Progenitor cell of endocrine pancreas (in vitro differentiated cells): ENCODE measurements at regions not wholly inside any gene's neighbourhood (a gene's known extent, or its start where the extent isn't known, plus 50 kb on each side); places are given as distances from the start of the nearest gene placed in this dataset.
"Not testable (repeated sequence)": the region's sequence is repeated elsewhere in the genome, so short reads cannot be mapped to it uniquely, and the experiment has no call there.

ENCODE experiments used
- DNase-seq: peaks from one replicate; pipeline ENCODE4 v3.0.0; 2021; ENCODE audit warnings: low spot score; ENCODE audit not compliant: unreplicated experiment
- H3K27ac Mint-ChIP-seq: 2 replicates; pipeline ENCODE4 v1.8.0; 2021; ENCODE audit warnings: mild to moderate bottlenecking, moderate library complexity, mixed read lengths
- H3K27me3 Mint-ChIP-seq: 2 replicates; pipeline ENCODE4 v1.8.0; 2021; ENCODE audit warnings: mixed read lengths
- H3K36me3 Mint-ChIP-seq: 2 replicates; pipeline ENCODE4 v1.8.0; 2022; ENCODE audit warnings: mixed read lengths; ENCODE audit not compliant: insufficient read depth
- H3K4me1 Mint-ChIP-seq: 2 replicates; pipeline ENCODE4 v1.8.0; 2021; ENCODE audit warnings: low read depth, mixed read lengths
- H3K4me3 Mint-ChIP-seq: 2 replicates; pipeline ENCODE4 v1.8.0; 2021; ENCODE audit warnings: low read depth, mild to moderate bottlenecking, moderate library complexity, mixed read lengths
- H3K9me3 Mint-ChIP-seq: 2 replicates; pipeline ENCODE4 v1.8.0; 2021; ENCODE audit warnings: low read depth, mixed read lengths
- TF ChIP-seq, protein P1 (sequence below): fragments of 200-600 bp; sonication (generic); IDR thresholded peaks from one replicate; pipeline ENCODE4 v1.5.0; 2021; ENCODE audit warnings: antibody characterized with exemption, mild to moderate bottlenecking; ENCODE audit not compliant: unreplicated experiment

- Mint-ChIP-seq H3K27ac (no peak overlapping the region), H3K9me3 (peaks cover 28% of the 10 kb centered on the region), H3K4me1 (no peaks in the 10 kb centered on the region), H3K27me3 (peaks cover 15% of the 10 kb centered on the region), H3K36me3 (no peaks in the 10 kb centered on the region), H3K4me3 (no peak overlapping the region)
- DNase-seq, result no peak
- TF ChIP-seq, protein P1, sequence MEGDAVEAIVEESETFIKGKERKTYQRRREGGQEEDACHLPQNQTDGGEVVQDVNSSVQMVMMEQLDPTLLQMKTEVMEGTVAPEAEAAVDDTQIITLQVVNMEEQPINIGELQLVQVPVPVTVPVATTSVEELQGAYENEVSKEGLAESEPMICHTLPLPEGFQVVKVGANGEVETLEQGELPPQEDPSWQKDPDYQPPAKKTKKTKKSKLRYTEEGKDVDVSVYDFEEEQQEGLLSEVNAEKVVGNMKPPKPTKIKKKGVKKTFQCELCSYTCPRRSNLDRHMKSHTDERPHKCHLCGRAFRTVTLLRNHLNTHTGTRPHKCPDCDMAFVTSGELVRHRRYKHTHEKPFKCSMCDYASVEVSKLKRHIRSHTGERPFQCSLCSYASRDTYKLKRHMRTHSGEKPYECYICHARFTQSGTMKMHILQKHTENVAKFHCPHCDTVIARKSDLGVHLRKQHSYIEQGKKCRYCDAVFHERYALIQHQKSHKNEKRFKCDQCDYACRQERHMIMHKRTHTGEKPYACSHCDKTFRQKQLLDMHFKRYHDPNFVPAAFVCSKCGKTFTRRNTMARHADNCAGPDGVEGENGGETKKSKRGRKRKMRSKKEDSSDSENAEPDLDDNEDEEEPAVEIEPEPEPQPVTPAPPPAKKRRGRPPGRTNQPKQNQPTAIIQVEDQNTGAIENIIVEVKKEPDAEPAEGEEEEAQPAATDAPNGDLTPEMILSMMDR, result no peak
Observed at GRCh38 chrX:552496-552895, 78.1 kb upstream of the SHOX start.

DNA sequence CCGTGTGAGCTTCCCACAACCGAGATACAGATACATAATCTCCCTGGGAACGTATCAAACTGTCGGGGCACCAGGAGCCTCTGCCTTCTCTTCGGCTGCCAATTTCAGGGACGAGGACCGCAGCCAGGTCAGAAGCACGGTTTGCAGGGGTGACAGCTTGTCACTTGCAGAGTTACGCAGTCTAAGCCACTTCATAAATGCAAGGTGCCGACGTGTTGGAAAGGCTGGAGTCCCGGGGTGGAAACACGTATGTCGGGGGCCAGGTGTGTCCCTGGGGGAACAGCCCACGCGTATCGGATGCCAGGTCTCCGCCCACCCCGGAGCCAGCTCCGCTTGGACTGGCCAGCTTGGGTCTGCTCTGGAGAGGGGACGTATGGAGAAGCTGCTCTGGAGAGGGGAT, 76.3 kb upstream of the SHOX start:
- H3K27me3 Mint-ChIP-seq, result peaks cover 8% of the 10 kb centered on the region
- no peaks in the 10 kb centered on the region for H3K36me3 Mint-ChIP-seq
- no peaks in the 10 kb centered on the region for H3K4me1 Mint-ChIP-seq
- TF ChIP-seq, protein P1, result no peak
- no peak overlapping the region for H3K4me3 Mint-ChIP-seq
- DNase-seq, result no peak
- H3K9me3 Mint-ChIP-seq, result peaks cover 23% of the 10 kb centered on the region
- no peak overlapping the region for H3K27ac Mint-ChIP-seq

DNA sequence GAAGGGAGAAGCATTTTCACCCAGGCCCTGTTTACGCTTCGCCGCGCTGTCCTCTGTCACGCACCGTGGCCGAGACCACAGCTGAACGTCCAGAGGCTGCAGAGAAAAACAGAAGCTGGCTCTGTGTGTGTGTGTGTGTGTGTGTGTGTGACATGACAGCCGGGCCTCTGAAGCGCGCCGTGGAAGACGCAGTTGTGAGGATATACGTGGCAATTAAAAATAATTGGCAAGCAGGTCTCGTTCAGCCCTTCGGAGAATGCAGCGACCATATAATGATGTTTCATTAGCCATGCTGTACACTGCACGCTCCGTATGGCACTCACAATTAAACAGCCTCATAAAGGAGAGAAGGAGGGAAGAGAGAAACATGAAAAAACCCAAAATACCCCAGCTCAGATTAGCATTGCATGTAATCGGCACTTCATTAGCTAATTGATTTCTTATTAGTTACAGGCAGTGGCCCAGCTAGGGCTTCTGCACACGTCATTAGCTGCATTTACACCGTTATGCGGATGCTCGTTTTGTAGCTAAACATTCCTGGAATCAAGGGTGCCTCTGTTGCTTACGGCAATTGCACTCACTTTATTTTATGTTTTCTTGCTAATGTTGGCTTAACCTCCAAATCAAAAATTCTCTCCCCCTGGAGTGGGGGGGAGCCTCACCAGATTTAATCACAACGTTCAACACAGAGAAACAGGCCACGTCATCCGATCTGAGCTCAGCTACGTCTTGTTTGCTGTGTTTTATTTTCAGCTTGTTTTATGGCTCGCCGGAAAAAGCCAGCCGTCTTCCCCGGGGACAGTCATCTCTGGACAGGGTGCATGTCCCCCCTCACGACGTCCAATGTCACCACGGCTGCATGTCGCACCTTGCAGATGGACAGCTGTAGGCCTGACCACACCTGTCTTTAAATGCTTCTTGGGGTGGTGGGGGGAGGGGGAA, 74.6 kb upstream of the SHOX start:
- DNase-seq, result no peak
- Mint-ChIP-seq H3K27ac (no peak overlapping the region), H3K4me1 (no peaks in the 10 kb centered on the region), H3K4me3 (no peak overlapping the region), H3K9me3 (peaks cover 6% of the 10 kb centered on the region), H3K27me3 (peaks cover 8% of the 10 kb centered on the region), H3K36me3 (no peaks in the 10 kb centered on the region)
- TF ChIP-seq, protein P1, result no peak

DNA sequence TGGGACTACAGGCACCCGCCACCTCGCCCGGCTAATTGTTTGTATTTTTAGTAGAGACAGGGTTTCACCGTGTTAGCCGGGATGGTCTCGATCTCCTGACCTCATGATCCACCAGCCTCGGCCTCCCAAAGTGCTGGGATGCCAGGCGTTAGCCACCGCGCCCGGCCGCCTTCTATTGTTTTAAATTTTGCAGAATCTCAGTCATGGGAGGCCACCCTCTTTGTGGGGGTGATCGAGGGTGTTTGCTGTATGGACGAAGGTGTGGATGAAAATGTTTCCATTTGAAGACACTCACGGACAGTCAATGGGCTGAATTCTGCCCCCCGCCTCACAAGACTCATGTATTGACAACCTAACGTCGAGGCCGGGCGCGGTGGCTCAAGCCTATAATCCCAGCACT, 73.0 kb upstream of the SHOX start:
- not testable (repeated sequence) for H3K4me1 Mint-ChIP-seq, H3K4me3 Mint-ChIP-seq, H3K27ac Mint-ChIP-seq, DNase-seq, H3K36me3 Mint-ChIP-seq
- Mint-ChIP-seq H3K9me3 (peaks cover 14% of the 10 kb centered on the region), H3K27me3 (peaks cover 14% of the 10 kb centered on the region)

DNA sequence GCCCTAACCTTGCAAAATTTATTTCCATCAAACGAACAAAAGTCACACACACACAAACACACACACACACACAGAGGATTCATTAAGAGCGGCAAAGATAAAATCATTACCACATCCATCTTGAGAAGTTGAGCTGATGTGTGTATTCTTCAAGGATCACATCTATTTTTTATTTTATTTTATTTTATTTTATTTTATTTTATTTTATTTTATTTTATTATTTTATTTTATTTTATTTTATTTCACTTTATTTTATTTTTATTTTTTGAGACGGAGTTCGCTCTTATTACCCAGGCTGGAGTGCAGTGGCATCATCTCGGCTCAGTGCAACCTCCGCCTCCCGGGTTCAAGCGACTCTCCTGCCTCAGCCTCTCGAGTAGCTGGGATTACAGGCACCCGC, 71.3 kb upstream of the SHOX start:
- H3K4me3 Mint-ChIP-seq, H3K27ac Mint-ChIP-seq, H3K27me3 Mint-ChIP-seq, H3K36me3 Mint-ChIP-seq, DNase-seq, H3K4me1 Mint-ChIP-seq: not testable (repeated sequence)
- peaks cover 16% of the 10 kb centered on the region for H3K9me3 Mint-ChIP-seq

DNA sequence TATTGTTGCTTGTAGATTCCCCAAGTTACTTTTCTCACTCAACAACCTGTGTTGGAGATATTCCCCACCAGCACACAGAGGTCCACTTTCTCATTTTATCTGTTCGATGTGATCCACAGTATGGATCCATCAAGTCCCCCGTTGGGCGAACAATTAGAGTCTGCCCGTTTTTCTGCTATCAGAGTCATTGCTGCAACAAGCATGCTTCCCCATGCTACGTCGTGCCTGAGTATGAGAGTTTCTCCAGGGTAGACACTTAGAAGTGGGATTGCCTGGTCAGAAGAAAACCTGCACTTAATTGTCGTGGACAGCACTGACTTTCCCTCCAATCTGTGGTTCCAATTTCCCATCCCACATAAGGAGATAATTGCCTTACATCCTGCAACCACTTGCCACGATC, 62.7 kb upstream of the SHOX start:
- Mint-ChIP-seq H3K9me3 (peaks cover 23% of the 10 kb centered on the region), H3K4me3 (no peak overlapping the region), H3K27me3 (no peaks in the 10 kb centered on the region), H3K27ac (no peak overlapping the region), H3K4me1 (no peaks in the 10 kb centered on the region), H3K36me3 (no peaks in the 10 kb centered on the region)
- no peak for DNase-seq
- TF ChIP-seq, protein P1, result no peak
